NCI-H510A treated with DMSO at 0.1 percent for 48 hours (cell line): ENCODE measurements at regions not wholly inside any gene's neighbourhood (a gene's known extent, or its start where the extent isn't known, plus 50 kb on each side); places are given as distances from the start of the nearest gene placed in this dataset.

Source experiments
- DNase-seq: peaks from one replicate; lab custom pipeline; 2025; lab: John Stamatoyannopoulos, UW

DNA sequence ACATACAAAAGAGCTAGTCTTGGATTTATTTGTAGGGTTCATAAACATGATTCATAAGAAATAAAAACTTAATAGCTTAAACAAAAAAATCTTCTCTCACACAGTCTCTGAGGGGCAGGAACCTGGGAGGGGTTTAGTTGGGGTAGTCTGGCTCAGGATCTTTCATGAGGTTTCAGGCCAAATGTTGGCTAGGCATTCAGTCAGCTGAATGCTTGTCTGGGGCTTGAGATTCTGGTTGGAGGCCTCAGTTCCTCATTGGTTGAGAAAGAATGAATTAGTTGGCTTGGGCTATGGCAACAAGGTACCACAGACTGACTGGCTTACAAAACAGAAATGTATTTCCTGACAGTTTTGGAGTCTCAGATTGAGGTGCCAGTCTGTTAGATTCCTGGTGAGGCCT is 74.3 kb downstream of the ANKRD7 start:
- no peak for DNase-seq

DNA sequence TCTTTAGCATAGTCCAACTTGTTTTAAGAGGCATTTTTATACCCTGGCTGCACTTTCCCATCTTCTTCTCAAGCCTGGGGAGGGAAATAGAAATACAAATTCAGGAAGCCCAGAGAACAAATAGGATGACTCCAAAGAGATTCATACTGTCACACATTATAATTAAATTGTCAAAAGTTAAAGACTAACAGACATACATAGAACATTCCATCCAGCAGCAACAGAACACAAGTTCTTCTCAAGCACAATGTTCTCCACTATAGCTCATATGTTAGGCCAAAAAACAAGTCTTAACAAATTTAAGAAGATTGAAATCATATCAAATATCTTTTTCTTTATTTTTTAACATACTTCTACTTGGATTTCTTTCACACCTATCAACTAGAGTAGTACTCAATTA is 75.7 kb downstream of the ANKRD7 start:
- DNase-seq: no peak

DNA sequence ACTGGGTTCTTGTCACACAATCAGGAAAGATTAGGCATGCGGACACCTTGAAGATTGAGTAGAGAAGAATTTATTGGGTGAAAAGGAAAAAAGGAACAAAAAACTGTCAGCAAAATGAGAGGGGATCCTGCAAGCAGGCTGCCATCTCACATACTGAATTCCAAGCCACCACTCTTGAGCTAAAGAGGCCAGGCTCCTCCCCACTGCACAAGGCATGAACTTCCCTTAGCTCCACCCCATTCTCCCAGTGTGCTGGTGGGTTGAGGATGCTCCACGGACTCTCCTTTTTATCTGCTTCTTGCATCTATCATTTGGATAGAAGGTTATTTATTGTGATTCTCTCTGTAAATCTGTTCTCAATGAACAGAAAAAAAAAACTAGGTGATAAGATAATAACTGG is 79.6 kb downstream of the ANKRD7 start:
- DNase-seq: no peak

DNA sequence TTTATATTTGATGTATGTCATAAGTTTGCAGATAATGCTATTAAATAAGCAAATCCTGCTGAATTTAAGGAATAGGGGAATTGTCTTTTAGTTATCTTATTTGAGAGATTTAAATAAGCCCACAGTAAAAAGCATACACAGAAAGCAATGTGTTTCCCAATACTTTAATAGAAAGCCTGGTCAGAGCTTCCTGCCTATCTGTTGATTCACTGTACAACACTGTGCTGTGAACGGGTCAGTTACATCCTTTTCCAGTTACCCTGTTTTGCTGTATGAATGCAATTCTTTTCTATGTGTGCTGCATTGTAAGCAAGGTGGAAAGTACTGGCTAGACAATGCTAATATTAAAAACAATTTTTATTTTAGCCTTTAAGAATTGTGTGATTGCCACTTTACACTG is 81.2 kb downstream of the ANKRD7 start:
- DNase-seq: no peak

DNA sequence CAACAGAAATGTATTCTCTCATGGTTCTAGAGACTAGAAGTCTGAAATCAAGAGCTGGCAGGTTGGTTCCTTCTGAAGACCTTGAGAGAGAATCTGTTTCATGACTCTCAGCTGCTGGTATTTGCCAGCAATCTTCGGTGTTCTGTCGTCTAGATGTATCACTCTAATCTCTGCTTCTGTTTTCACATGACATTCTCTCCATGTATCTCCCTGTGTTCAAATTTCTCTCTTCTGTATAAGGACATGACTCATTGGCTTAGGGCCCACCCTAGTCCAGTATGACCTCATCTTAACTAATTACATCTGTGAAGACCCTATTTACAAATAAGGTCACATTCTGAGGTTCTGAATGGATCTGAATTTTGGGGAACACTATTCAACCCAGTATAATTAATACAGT is 82.3 kb downstream of the ANKRD7 start:
- DNase-seq: no peak

- no peak for DNase-seq
Observed at GRCh38 chr7:118311121-118311836, 86.8 kb downstream of the ANKRD7 start.

- DNase-seq: no peak
Observed at GRCh38 chr7:118312051-118312450, 87.5 kb downstream of the ANKRD7 start.

DNA sequence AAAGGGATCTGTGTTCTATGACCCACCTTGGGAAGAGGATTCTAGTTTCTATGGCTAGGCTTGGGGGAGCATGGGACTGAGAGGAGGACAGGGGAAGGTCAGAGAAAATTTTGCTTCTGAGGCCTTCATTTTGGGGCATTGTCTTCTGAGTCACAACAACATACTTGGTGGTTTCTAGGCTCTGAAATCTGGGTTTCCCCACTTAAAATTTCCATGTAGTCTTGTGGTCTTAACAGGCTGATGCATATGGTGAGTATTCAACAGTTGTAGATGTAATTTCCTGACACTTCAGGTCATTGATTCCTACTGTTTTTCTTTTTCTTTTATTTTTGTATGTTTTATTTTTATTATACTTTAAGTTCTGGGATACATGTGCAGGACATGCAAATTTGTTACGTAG is 88.5 kb downstream of the ANKRD7 start:
- no peak for DNase-seq

GRCh38 chr7:118324790-118325449 is 100.4 kb downstream of the ANKRD7 start:
- no peak for DNase-seq

DNA sequence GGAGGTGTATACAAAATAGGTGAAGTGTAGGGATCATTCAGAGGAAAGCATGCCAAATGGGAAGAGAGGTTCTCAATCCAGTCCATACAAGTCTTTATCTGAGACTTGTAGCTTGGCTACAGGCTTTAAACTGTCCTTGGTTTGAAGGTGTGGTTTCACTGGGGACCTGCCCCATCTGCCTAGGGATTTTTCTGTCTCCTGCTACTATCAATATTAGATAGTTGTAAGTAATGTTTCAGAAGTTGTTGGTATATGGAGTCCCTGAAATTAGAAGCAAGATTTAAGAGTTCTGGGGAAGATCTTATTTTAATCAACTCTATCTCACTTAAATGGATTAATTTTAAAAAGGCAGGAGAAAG is 100.9 kb downstream of the ANKRD7 start:
- no peak for DNase-seq

GRCh38 chr7:118327174-118327573 is 102.7 kb downstream of the ANKRD7 start:
- DNase-seq: no peak

GRCh38 chr7:118328505-118329211 is 104.2 kb downstream of the ANKRD7 start:
- no peak for DNase-seq

GRCh38 chr7:118330388-118330787 is 105.9 kb downstream of the ANKRD7 start:
- no peak for DNase-seq

DNA sequence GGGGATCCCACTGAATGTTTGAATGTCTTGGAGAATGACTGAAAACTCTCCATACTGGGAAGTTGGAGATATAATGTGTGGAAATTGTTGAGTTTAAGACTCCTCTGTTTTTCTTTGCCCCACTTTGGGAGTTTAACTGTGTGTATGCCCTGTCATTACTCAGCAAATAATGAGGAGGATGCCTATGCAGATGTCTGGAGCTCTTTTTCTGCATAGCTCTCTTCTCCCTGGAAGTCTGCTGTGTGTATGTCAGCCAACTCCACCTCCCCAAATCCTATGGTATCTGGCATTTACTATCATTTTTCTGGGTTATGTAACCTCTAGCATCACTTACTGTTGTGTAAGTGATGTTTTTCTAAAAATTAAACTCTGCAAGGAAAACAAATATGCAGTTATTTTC is 122.2 kb downstream of the ANKRD7 start:
- no peak for DNase-seq

DNA sequence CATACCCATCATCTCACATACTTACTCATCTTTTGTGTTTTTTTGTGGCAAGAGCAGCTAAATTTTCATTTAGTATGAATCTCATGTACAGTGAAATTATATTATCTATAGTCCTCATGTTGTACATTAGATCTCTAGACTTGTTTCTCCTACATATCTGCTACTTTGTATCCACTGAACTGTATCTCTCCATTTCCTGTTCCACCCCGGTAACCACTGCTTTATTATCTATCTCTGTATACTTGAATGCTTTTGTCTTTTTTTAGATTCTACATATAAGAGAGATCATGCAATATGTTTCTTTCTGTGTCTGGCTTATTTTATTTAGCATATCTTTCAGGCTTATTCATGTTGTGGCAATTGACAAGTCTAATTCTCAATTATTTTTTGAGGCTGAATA is 125.1 kb downstream of the ANKRD7 start:
- no peak for DNase-seq

- no peak for DNase-seq
Observed at GRCh38 chr7:118350260-118350659, 125.8 kb downstream of the ANKRD7 start.

GRCh38 chr7:118352867-118353453 is 128.5 kb downstream of the ANKRD7 start:
- peak; percentile 40 for DNase-seq

DNA sequence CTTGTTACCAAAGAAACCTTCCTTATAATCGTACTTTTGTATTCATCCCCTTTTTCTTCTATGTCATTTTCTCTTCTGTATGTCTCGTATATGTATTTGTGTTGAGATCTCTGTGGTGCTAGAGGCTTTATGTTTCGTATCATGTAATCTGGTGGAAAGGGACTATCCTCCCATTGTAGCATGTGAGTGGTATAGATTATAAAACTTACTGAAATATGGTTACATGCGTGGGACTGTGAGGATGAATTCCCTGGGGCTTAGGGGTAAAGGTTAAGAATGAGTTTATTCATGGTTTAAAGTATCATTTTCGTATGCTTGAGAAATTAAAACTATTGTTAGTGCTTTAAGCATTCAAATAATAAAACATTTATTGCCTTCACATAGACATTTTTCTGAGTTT is 141.9 kb downstream of the ANKRD7 start:
- DNase-seq: no peak

GRCh38 chr7:118368958-118369357 is 144.5 kb downstream of the ANKRD7 start:
- no peak for DNase-seq

- no peak for DNase-seq
Observed at GRCh38 chr7:118369987-118370386, 145.5 kb downstream of the ANKRD7 start.

DNA sequence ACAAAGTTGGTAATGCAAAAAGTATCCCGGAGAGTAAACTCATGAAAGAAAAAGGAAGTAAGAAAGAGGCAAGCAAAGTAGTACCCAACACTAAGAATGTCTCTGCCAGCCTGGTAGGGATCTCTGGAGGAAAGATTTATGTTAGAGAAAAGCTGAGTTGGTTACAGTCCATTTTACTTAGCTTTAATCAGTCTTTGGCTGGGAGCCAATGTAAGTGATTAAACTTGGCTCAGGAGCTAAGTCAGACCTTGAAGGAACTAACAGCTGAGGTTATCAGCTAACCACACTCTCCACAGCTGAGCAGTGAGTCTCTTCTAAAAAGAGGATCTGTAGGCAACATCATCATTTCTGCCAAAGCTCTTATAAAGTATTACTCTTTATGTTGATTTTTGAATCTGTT is 148.0 kb downstream of the ANKRD7 start:
- no peak for DNase-seq

GRCh38 chr7:118389629-118390028 is 165.1 kb downstream of the ANKRD7 start:
- DNase-seq: no peak

- DNase-seq: no peak
Observed at GRCh38 chr7:118404211-118404610, 179.7 kb downstream of the ANKRD7 start.
